ENCODE measurements at regions not wholly inside any gene's neighbourhood (a gene's known extent, or its start where the extent isn't known, plus 50 kb on each side); places are given as distances from the start of the nearest gene placed in this dataset.

- TF ChIP-seq, protein P1, sequence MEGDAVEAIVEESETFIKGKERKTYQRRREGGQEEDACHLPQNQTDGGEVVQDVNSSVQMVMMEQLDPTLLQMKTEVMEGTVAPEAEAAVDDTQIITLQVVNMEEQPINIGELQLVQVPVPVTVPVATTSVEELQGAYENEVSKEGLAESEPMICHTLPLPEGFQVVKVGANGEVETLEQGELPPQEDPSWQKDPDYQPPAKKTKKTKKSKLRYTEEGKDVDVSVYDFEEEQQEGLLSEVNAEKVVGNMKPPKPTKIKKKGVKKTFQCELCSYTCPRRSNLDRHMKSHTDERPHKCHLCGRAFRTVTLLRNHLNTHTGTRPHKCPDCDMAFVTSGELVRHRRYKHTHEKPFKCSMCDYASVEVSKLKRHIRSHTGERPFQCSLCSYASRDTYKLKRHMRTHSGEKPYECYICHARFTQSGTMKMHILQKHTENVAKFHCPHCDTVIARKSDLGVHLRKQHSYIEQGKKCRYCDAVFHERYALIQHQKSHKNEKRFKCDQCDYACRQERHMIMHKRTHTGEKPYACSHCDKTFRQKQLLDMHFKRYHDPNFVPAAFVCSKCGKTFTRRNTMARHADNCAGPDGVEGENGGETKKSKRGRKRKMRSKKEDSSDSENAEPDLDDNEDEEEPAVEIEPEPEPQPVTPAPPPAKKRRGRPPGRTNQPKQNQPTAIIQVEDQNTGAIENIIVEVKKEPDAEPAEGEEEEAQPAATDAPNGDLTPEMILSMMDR (IDR thresholded peaks at IDR 0.05; ENCODE audit: low read length): no peak
- no peak for TF ChIP-seq EZH2 (optimal IDR thresholded peaks at IDR 0.05; ENCODE audit: low read depth, low read length)
- no peak for TF ChIP-seq EZH2phosphoT487 (IDR thresholded peaks at IDR 0.05; ENCODE audit: low read length)
Measured at GRCh38 chr2:80830891-80831290, 526.3 kb upstream of the LRRTM1 start.
